Activated CD4-positive, alpha-beta T cell treated with anti-CD3 and anti-CD28 coated beads, Interleukin-2, Interleukin-4, amounts not matched to agents 100 ng/mL and 50 ng/mL, durations not matched to agents 16 hours and 8 hours (primary cell): ENCODE measurements at regions not wholly inside any gene's neighbourhood (a gene's known extent, or its start where the extent isn't known, plus 50 kb on each side); places are given as distances from the start of the nearest gene placed in this dataset.
"Not testable (repeated sequence)": the region's sequence is repeated elsewhere in the genome, so short reads cannot be mapped to it uniquely, and the experiment has no call there.

ENCODE experiments used
- DNase-seq: peaks from one replicate; pipeline ENCODE4 v3.0.0-alpha.2; 2020; ENCODE audit warnings: low spot score

GRCh38 chr4:156545003-156545785 lies 426.4 kb downstream of the PDGFC start:
- DNase-seq: no peak

GRCh38 chr4:156539376-156539775 lies 432.2 kb downstream of the PDGFC start:
- no peak for DNase-seq

GRCh38 chr4:156538651-156539257 lies 432.8 kb downstream of the PDGFC start:
- DNase-seq: no peak

- DNase-seq: no peak
Measured at GRCh38 chr4:156538210-156538609, 433.4 kb downstream of the PDGFC start.

- no peak for DNase-seq
Measured at GRCh38 chr4:156537286-156537685, 434.3 kb downstream of the PDGFC start.

GRCh38 chr4:156536661-156537060 lies 434.9 kb downstream of the PDGFC start:
- DNase-seq: no peak

- DNase-seq: no peak
Measured at GRCh38 chr4:156534205-156534604, 437.4 kb downstream of the PDGFC start.

GRCh38 chr4:156528216-156528615 lies 443.4 kb downstream of the PDGFC start:
- DNase-seq: no peak

- DNase-seq: no peak
Measured at GRCh38 chr4:156527237-156527993, 444.2 kb downstream of the PDGFC start.

GRCh38 chr4:156523991-156524390 lies 447.6 kb downstream of the PDGFC start:
- DNase-seq: no peak

- DNase-seq: no peak
Measured at GRCh38 chr4:156523492-156523891, 448.1 kb downstream of the PDGFC start.

- no peak for DNase-seq
Measured at GRCh38 chr4:156521631-156522030, 450.0 kb downstream of the PDGFC start.

GRCh38 chr4:156517956-156518355 lies 453.6 kb downstream of the PDGFC start:
- no peak for DNase-seq

GRCh38 chr4:156517546-156517945 lies 454.1 kb downstream of the PDGFC start:
- DNase-seq: no peak

- DNase-seq: no peak
Measured at GRCh38 chr4:156516698-156517097, 454.9 kb downstream of the PDGFC start.

GRCh38 chr4:156515295-156515694 lies 456.3 kb downstream of the PDGFC start:
- DNase-seq: no peak

GRCh38 chr4:156512622-156513021 lies 459.0 kb downstream of the PDGFC start:
- no peak for DNase-seq

- not testable (repeated sequence) for DNase-seq
Measured at GRCh38 chr4:156509921-156510320, 461.7 kb downstream of the PDGFC start.

GRCh38 chr4:156505341-156505955 lies 466.2 kb downstream of the PDGFC start:
- no peak for DNase-seq

GRCh38 chr4:156503119-156503518 lies 468.5 kb downstream of the PDGFC start:
- no peak for DNase-seq

- DNase-seq: no peak
Measured at GRCh38 chr4:156501962-156502361, 469.6 kb downstream of the PDGFC start.

GRCh38 chr4:156499684-156500083 lies 471.9 kb downstream of the PDGFC start:
- DNase-seq: no peak

- DNase-seq: no peak
Measured at GRCh38 chr4:156497486-156497885, 474.1 kb downstream of the PDGFC start.
